Activated CD4-positive, alpha-beta memory T cell treated with anti-CD3 and anti-CD28 coated beads for 36 hours (primary cell): ENCODE measurements at regions not wholly inside any gene's neighbourhood (a gene's known extent, or its start where the extent isn't known, plus 50 kb on each side); places are given as distances from the start of the nearest gene placed in this dataset.

Source experiments
- CTCF ChIA-PET: fragments of 350-600 bp; sonication (Branson Sonifier 250); formaldehyde crosslinking; loops from one replicate; lab custom pipeline; 2021; ENCODE audit warnings: antibody characterized with exemption, inconsistent platforms; lab: Charles Lee
- POLR2A ChIA-PET: fragments of 350-600 bp; sonication (Branson Sonifier 250); formaldehyde crosslinking; loops from one replicate; lab custom pipeline; 2021; ENCODE audit warnings: antibody characterized with exemption; lab: Charles Lee
- DNase-seq: peaks from one replicate; pipeline ENCODE4 v3.0.0-alpha.2; 2020
- H3K27ac Mint-ChIP-seq: one replicate; pipeline ENCODE4 v1.8.0; 2021; ENCODE audit warnings: mixed read lengths
- H3K27me3 Mint-ChIP-seq: one replicate; pipeline ENCODE4 v1.8.0; 2021; ENCODE audit warnings: mixed read lengths
- H3K36me3 Mint-ChIP-seq: one replicate; pipeline ENCODE4 v1.8.0; 2021; ENCODE audit warnings: mixed read lengths
- H3K4me1 Mint-ChIP-seq: one replicate; pipeline ENCODE4 v1.8.0; 2021; ENCODE audit warnings: low read depth, mixed read lengths
- H3K4me3 Mint-ChIP-seq: one replicate; pipeline ENCODE4 v1.8.0; 2021; ENCODE audit warnings: mild to moderate bottlenecking, mixed read lengths
- H3K9me3 Mint-ChIP-seq: one replicate; pipeline ENCODE4 v1.8.0; 2021; ENCODE audit warnings: mixed read lengths
- intact Hi-C: fragments of 100-400 bp; cut with micrococcal nuclease; formaldehyde crosslinking; loops from one replicate; pipeline ENCODE4 v1.15.1; 2023

DNA sequence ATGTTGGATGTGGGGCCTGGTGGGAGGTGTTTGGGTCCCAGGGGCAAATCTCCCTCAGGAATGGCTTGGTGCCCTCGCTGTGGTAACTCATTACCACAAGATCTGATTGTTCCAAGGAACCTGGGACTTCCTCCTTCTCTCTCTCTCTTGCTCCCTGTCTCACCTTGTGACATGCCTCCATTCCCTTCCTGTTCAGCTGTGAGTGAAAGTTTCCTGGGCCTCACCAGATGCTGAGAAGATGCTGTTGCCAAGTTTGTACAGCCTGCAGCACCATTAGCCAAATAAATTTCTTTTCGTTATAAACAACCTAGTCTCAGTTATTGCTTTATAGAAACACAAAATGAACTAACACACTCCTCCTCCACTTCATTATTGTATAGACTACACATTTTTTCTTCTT is 759.8 kb upstream of the MDGA2 start:
- no peak for DNase-seq
- Mint-ChIP-seq H3K27ac (no peak overlapping the region), H3K36me3 (no peaks in the 10 kb centered on the region), H3K9me3 (peaks cover 6% of the 10 kb centered on the region), H3K27me3 (no peaks in the 10 kb centered on the region), H3K4me3 (no peak overlapping the region), H3K4me1 (no peaks in the 10 kb centered on the region)
- CTCF ChIA-PET = no interaction called here
- intact Hi-C loops = no loop called here
- POLR2A ChIA-PET = no interaction called here

DNA sequence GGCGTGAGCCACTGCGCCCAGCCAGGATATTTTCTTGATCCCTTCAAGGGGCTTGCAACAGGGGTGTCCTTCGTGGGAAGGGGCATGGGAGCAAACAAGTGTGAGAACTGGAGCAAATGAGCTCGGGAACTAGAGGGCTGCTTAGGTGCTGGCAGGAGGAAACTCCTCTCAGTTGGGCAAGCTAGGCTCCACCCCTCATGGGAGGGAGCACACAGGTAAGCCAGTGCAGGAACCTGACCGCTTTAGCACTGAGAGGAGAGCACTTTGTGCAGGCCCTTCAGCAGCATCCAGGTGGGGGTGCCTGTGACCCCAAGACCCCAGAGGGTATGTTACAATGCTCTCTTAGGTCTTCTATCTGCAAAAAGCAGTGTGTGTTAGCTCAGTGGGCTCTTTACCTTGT is 755.4 kb upstream of the MDGA2 start:
- intact Hi-C loops = no loop called here
- no peaks in the 10 kb centered on the region for H3K36me3 Mint-ChIP-seq

DNA sequence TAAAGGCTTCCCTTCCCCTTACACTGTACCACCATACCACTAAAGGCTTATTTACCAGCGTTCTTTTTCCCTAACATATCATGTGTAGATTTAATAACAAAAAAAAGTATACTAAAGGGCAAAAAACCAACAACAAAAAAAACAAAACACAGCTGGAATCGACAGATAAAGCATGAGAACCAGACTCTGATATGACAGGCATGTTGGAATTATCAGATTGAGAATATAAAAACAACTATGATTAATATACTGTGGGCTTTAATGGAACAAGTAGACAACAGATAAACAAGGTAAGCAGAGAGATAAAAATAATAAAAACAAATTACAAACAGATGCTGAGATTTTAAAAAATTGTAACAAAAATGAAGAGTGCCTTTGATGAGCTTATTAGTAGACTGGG is 754.1 kb upstream of the MDGA2 start:
- no peak overlapping the region for H3K4me3 Mint-ChIP-seq
- H3K27ac Mint-ChIP-seq = no peak overlapping the region
- no peaks in the 10 kb centered on the region for H3K27me3 Mint-ChIP-seq
- ChIA-PET POLR2A (no interaction called here), CTCF (no interaction called here)
- no peaks in the 10 kb centered on the region for H3K36me3 Mint-ChIP-seq
- no peak for DNase-seq
- no peaks in the 10 kb centered on the region for H3K4me1 Mint-ChIP-seq
- intact Hi-C loops = no loop called here
- H3K9me3 Mint-ChIP-seq = peaks cover 3% of the 10 kb centered on the region

More for the DNA sequence above, 755.4 kb upstream of the MDGA2 start:
- Mint-ChIP-seq H3K27me3 (no peaks in the 10 kb centered on the region), H3K9me3 (peaks cover 3% of the 10 kb centered on the region), H3K27ac (no peak overlapping the region), H3K4me1 (no peaks in the 10 kb centered on the region), H3K4me3 (no peak overlapping the region)
- CTCF ChIA-PET = no interaction called here
- POLR2A ChIA-PET = no interaction called here
- no peak for DNase-seq

DNA sequence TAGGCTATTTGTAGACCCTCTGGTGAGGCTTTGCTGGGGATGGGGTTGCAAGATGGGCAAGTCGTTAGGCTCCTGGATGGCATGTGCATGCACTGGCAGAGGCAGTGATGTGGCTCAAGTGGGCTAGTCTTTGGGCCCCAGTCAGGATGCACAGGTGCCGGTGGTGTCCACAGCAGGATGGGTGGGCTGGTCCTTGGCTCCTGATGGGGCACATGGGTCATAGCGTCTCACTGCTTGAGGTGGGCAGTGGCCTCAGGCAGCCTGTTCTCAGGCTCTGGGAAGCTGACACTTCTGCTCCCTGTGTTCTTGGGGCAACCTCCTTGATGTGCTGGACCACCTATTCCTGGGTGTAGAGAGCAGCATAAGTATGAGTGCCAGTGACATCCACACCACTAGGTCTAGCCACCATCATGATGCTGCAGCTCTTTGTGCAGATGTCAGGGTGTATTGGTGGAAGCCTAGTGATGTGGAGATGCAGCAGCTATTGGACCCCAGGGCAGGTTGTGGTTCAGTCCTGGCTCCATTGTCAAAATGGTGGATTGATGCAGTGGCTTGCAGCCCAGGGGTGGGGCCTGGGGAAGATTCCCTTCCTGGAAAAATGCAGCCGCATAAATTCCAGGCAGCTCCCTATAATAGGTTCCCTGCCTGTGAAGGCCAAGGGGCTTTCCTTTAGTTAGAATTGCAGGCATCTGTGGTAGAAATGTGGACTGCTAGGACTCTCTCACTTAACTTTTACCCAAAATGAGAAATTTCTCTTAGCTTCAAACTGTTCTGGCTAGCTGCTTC is 742.5 kb upstream of the MDGA2 start:
- H3K9me3 Mint-ChIP-seq = peaks cover 11% of the 10 kb centered on the region
- no peak overlapping the region for H3K4me3 Mint-ChIP-seq
- DNase-seq = no peak
- H3K4me1 Mint-ChIP-seq = no peaks in the 10 kb centered on the region
- no peaks in the 10 kb centered on the region for H3K36me3 Mint-ChIP-seq
- no peaks in the 10 kb centered on the region for H3K27me3 Mint-ChIP-seq
- intact Hi-C loops = no loop called here
- ChIA-PET CTCF (no interaction called here), POLR2A (no interaction called here)
- H3K27ac Mint-ChIP-seq = no peak overlapping the region

DNA sequence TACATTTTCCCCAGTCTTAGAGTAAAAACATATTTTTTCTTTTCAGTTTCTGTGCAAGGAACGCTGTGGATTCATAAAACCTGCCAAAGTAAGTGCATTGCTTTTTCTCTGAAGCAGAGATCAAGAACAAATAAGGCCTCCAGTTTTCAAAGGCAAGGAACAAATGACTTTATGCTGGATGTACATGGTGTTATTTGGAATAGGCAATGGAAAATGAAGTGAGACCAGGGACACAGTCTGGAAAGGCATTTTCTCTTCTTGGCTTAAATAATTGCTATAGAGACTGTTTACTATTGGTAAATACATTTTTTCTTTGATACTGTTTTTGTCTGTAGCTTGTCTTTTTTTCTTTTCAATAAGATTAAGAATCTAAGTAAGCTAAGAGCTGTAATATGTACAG is 725.9 kb upstream of the MDGA2 start:
- peaks cover 13% of the 10 kb centered on the region for H3K9me3 Mint-ChIP-seq
- no peaks in the 10 kb centered on the region for H3K36me3 Mint-ChIP-seq
- intact Hi-C loops = no loop called here
- CTCF ChIA-PET = no interaction called here
- POLR2A ChIA-PET = no interaction called here
- no peaks in the 10 kb centered on the region for H3K4me1 Mint-ChIP-seq
- H3K4me3 Mint-ChIP-seq = no peak overlapping the region
- no peaks in the 10 kb centered on the region for H3K27me3 Mint-ChIP-seq
- no peak overlapping the region for H3K27ac Mint-ChIP-seq
- DNase-seq = no peak

DNA sequence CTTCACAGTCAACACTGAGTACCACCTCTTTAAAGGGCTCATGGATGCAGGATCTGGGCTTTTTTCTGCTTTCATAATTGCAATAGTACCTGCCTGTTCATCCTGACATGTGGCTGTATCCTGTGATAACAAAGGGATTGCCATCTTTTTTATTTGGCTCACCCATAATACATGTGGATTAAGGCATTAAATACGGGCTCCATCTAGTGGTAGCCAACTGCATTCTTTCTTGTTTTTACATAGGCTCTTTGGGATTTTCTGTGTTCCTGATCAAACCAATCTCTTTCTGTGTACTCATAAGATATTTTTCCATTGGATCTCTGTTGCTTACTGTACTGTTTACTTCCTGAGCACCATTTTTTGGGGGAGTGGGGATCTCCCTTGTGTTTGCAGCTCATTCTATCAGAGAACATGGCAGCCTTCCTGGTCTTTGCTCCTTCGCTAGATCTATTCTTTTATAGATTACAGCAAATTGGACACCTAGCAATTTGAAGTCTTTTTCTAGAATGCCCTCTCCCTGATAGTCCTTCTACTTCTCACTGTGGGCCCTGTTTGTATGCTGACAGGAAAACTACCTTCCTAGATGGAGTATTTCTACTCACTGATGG is 723.4 kb upstream of the MDGA2 start:
- Mint-ChIP-seq H3K9me3 (peaks cover 2% of the 10 kb centered on the region), H3K27me3 (no peaks in the 10 kb centered on the region), H3K27ac (no peak overlapping the region), H3K4me3 (no peak overlapping the region), H3K4me1 (no peaks in the 10 kb centered on the region), H3K36me3 (no peaks in the 10 kb centered on the region)
- CTCF ChIA-PET = no interaction called here
- POLR2A ChIA-PET = no interaction called here
- no peak for DNase-seq
- intact Hi-C loops = no loop called here

DNA sequence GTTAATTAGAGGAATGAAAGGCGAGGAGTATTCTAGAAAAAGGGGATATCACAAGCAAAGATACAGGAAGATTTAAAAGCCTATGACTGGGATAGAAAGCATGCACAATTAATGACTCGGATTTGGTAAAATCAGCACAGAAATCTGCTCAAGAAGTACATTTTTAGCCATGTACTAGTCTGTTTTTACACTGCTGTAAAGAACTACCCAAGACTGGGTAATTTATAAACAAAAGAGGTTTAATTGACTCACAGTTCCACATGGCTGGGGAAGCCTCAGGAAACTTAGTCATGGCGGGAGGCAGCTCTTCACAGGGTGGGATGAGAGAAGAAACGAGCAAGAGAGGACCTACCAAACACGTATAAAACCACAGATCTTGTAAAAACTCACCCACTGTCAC is 716.3 kb upstream of the MDGA2 start:
- no peak for DNase-seq
- intact Hi-C loops = no loop called here
- ChIA-PET POLR2A (no interaction called here), CTCF (no interaction called here)
- Mint-ChIP-seq H3K27me3 (no peaks in the 10 kb centered on the region), H3K4me3 (no peak overlapping the region), H3K36me3 (no peaks in the 10 kb centered on the region), H3K9me3 (peaks cover 3% of the 10 kb centered on the region), H3K27ac (no peak overlapping the region), H3K4me1 (no peaks in the 10 kb centered on the region)

DNA sequence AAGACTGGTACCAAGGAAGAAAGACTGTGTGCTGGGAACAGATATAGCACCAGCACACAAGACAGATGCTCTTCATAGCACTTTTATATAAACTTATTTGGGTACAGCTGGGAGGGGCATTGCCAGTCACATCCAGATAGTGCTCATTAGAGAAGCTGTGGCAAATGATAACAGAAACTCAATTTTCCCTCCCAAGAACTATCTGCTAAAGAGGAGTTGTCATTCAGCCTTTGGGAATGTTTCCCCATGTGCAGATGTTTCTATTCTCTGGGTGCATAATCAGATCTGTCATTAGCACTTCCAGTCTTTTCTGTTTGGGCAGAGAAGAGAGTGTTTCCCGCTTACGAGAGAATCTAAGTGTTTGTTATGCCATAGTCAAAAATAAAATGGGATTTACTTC is 714.9 kb upstream of the MDGA2 start:
- H3K4me1 Mint-ChIP-seq = no peaks in the 10 kb centered on the region
- CTCF ChIA-PET = no interaction called here
- H3K27ac Mint-ChIP-seq = no peak overlapping the region
- DNase-seq = no peak
- H3K36me3 Mint-ChIP-seq = no peaks in the 10 kb centered on the region
- H3K4me3 Mint-ChIP-seq = no peak overlapping the region
- POLR2A ChIA-PET = no interaction called here
- peaks cover 3% of the 10 kb centered on the region for H3K9me3 Mint-ChIP-seq
- intact Hi-C loops = no loop called here
- no peaks in the 10 kb centered on the region for H3K27me3 Mint-ChIP-seq

DNA sequence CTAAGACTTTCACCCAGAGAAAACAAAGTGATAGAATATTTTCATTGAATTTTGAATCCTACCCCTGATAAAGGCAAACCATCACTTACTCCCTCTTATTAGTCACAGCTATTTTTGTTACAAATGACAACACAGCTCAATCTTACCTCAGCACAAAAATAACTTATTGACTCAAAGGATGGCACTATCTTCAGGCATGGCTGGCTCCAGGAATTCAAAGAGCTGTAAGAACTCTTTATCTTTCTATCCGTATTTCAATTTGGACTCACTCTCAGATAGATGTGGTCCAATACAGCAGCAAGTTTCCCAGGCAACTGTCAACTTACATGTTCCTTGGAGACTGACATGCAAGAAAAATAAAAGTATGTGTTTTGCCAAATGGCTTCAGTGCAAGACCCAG is 709.4 kb upstream of the MDGA2 start:
- no peaks in the 10 kb centered on the region for H3K4me1 Mint-ChIP-seq
- CTCF ChIA-PET = no interaction called here
- no peaks in the 10 kb centered on the region for H3K36me3 Mint-ChIP-seq
- no peak for DNase-seq
- no peak overlapping the region for H3K4me3 Mint-ChIP-seq
- intact Hi-C loops = no loop called here
- no peak overlapping the region for H3K27ac Mint-ChIP-seq
- POLR2A ChIA-PET = no interaction called here
- no peaks in the 10 kb centered on the region for H3K27me3 Mint-ChIP-seq
- H3K9me3 Mint-ChIP-seq = no peaks in the 10 kb centered on the region

DNA sequence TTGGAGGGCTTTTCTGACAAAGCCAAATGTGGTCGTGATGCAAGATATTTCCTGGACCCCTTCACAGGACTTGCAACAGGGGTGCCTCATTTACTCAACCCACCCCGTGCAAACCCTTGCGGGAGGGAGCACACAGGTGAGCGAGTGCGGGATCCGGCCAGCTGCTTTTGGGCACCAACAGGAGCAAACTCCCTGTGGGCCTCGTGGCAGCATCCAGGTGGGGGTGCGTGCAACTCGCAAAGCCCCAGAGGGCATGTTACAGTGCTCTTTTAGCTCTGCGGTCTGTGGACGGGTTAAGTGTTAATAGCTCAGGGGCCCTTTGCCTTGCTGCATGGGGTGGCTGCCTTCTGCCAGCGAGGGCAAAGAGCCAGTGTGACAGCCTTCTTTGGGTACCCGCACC is 707.6 kb upstream of the MDGA2 start:
- no peaks in the 10 kb centered on the region for H3K36me3 Mint-ChIP-seq
- no peaks in the 10 kb centered on the region for H3K27me3 Mint-ChIP-seq
- no peak overlapping the region for H3K27ac Mint-ChIP-seq
- H3K4me1 Mint-ChIP-seq = no peaks in the 10 kb centered on the region
- H3K9me3 Mint-ChIP-seq = no peaks in the 10 kb centered on the region
- no peak overlapping the region for H3K4me3 Mint-ChIP-seq
- no peak for DNase-seq
- intact Hi-C loops = no loop called here
- POLR2A ChIA-PET = no interaction called here
- CTCF ChIA-PET = no interaction called here

DNA sequence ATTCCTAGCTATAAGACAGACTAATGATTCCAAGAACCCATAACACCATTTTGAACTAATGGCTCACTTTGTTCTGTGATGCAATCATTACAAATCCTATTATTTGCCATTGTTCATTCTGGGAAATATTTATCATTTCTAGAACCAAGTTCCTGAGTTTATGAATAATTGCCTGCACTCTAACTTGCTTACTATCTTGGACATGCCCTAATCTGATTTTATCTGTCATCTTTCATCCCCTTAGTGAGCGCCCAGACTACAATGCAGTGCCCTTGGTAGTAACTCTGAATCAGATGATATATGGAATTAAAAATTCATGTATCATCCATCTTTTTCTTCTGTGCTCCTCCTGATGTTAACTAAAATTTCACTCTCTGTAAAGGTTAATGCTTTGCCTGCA is 703.1 kb upstream of the MDGA2 start:
- Mint-ChIP-seq H3K27ac (no peak overlapping the region), H3K4me1 (no peaks in the 10 kb centered on the region), H3K9me3 (no peaks in the 10 kb centered on the region), H3K27me3 (no peaks in the 10 kb centered on the region), H3K36me3 (no peaks in the 10 kb centered on the region), H3K4me3 (no peak overlapping the region)
- intact Hi-C loops = no loop called here
- DNase-seq = no peak
- ChIA-PET CTCF (no interaction called here), POLR2A (no interaction called here)

DNA sequence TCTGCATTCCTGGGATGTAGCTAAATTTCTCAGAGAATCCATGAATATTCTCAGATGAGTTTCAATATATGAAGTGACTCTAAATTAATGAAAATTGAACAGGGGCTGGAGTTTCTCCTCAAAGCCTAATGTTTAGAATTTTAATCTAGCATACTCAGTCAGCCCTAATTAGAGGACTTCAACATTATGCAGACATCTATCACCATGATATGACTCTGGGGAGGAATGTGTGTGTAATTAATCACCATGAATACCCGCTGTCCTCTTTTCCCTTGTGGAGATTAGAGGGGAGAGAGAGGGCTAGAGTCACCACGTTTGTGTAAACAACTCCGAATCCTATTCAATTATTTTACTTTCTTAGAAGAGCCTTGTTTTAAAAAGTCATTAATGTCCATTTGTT is 698.6 kb upstream of the MDGA2 start:
- POLR2A ChIA-PET = no interaction called here
- CTCF ChIA-PET = no interaction called here
- Mint-ChIP-seq H3K36me3 (no peaks in the 10 kb centered on the region), H3K27ac (no peak overlapping the region), H3K9me3 (peaks cover 3% of the 10 kb centered on the region), H3K4me1 (no peaks in the 10 kb centered on the region), H3K4me3 (no peak overlapping the region), H3K27me3 (no peaks in the 10 kb centered on the region)
- DNase-seq = no peak
- intact Hi-C loops = no loop called here

DNA sequence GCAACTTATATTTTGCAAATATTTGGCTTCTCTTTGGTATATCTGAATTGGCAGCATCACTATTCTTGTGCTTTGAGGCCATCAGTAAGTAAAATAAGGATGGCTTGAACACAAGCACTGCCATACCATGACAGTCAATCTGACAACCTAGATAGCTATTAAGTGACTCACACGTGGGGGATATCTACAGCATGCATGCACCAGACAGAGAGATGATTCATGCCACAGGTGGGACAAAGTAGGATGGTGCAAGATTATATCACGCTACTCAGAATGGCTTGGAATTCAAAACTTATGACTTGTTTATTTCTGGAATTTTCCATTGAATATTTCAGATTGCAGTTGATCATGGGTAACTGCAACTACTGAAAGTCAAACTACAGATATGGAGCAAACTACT is 675.6 kb upstream of the MDGA2 start:
- DNase-seq = no peak
- Mint-ChIP-seq H3K4me3 (no peak overlapping the region), H3K27ac (no peak overlapping the region), H3K4me1 (no peaks in the 10 kb centered on the region), H3K27me3 (no peaks in the 10 kb centered on the region), H3K36me3 (no peaks in the 10 kb centered on the region), H3K9me3 (peaks cover 6% of the 10 kb centered on the region)
- POLR2A ChIA-PET = no interaction called here
- intact Hi-C loops = no loop called here
- CTCF ChIA-PET = no interaction called here
